Ovary (tissue), 3 donors: ENCODE measurements at regions not wholly inside any gene's neighbourhood (a gene's known extent, or its start where the extent isn't known, plus 50 kb on each side); places are given as distances from the start of the nearest gene placed in this dataset.

Experiments
- CTCF ChIP-seq, 3 donors: fragments of 450-650 bp in 2 of 3; fragments of 200-600 bp in 1 of 3; IDR thresholded peaks; one replicate each; pipeline versions ENCODE4 v1.5.1 to v1.8.0; 2016 to 2022; ENCODE audit warnings: antibody characterized with exemption in 3 of 3, mild to moderate bottlenecking in 1 of 3
- POLR2A ChIP-seq: fragments of 450-650 bp; IDR thresholded peaks from one replicate; pipeline ENCODE4 v1.6.1; 2017; ENCODE audit warnings: antibody characterized with exemption, mild to moderate bottlenecking, moderate library complexity
- donor health status: DM: no; HTN: no; CAD: no.

DNA sequence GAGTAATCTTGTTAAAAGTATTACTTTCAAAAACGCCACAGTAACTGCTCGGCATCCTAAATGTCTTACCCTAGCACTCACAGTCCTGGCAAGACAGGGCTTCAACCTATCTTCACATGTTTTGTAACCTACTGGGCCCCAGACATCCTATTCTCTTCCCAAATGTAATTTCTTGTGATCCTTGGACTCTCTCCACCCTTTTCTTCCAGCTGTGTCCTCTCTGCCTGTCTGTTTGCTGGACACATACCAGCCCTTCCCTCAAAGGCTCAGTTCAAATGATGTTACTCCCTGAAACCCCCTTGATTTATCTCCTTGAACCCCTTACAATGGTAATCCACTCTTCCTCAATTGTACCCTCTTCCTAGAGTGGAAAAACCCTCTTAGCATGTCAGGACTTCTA lies 60.1 kb upstream of the CNEP1R1 start:
- TF ChIP-seq CTCF (IDR thresholded peaks at IDR 0.05) = no peak
- TF ChIP-seq POLR2A = no peak
